Body of pancreas (tissue), 4 donors: ENCODE measurements at regions not wholly inside any gene's neighbourhood (a gene's known extent, or its start where the extent isn't known, plus 50 kb on each side); places are given as distances from the start of the nearest gene placed in this dataset.

Experiments
- POLR2A ChIP-seq, 3 donors: fragments of 450-650 bp; IDR thresholded peaks; one replicate each; pipeline ENCODE4 v1.6.1; 2016; ENCODE audit warnings: antibody characterized with exemption in 3 of 3, mild to moderate bottlenecking in 2 of 3
- TF ChIP-seq, protein P1 (sequence below), 7 experiments: fragments of 450-650 bp in 4 of 7; fragments of 200-600 bp in 3 of 7; sonication (generic) in 3 of 7; IDR thresholded peaks; one replicate each; pipeline ENCODE4 v1.5.1; 2016 to 2019; ENCODE audit warnings: antibody characterized with exemption in 7 of 7

DNA sequence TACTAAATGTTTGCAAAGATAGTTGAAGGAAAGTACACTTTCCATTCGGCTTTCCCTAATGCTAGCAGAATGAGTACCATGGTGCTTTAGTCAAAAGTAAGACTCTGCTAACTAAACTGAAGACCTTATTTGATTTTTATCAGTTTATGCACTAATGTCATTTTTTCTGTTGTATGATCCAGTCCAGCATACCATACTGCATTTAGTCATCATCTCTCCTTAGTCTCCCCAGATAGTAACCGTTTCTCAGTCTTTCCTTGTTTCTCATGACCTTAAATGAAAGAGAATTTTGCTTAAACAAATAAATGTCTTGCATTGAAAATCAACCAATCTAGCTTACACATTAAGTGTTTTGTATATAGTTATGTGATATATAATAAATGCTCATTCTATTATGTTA lies 529.5 kb upstream of the SEMA3D start:
- TF ChIP-seq, protein P1, sequence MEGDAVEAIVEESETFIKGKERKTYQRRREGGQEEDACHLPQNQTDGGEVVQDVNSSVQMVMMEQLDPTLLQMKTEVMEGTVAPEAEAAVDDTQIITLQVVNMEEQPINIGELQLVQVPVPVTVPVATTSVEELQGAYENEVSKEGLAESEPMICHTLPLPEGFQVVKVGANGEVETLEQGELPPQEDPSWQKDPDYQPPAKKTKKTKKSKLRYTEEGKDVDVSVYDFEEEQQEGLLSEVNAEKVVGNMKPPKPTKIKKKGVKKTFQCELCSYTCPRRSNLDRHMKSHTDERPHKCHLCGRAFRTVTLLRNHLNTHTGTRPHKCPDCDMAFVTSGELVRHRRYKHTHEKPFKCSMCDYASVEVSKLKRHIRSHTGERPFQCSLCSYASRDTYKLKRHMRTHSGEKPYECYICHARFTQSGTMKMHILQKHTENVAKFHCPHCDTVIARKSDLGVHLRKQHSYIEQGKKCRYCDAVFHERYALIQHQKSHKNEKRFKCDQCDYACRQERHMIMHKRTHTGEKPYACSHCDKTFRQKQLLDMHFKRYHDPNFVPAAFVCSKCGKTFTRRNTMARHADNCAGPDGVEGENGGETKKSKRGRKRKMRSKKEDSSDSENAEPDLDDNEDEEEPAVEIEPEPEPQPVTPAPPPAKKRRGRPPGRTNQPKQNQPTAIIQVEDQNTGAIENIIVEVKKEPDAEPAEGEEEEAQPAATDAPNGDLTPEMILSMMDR (IDR thresholded peaks at IDR 0.05): no peak
- TF ChIP-seq POLR2A (IDR thresholded peaks at IDR 0.05): no peak
